Rectal smooth muscle tissue (tissue), 1 donor: ENCODE measurements at regions not wholly inside any gene's neighbourhood (a gene's known extent, or its start where the extent isn't known, plus 50 kb on each side); places are given as distances from the start of the nearest gene placed in this dataset.

Experiments
- H3K27ac ChIP-seq: one replicate; pipeline ENCODE4 v1.7.0; 2013; ENCODE audit warnings: low read depth, low read length, inconsistent platforms
- H3K27me3 ChIP-seq: one replicate; pipeline ENCODE4 v1.7.0; 2013; ENCODE audit warnings: low read length; ENCODE audit not compliant: control insufficient read depth, insufficient read depth
- H3K36me3 ChIP-seq: one replicate; pipeline ENCODE4 v1.7.0; 2013; ENCODE audit warnings: low read length; ENCODE audit not compliant: control insufficient read depth, insufficient read depth
- H3K4me1 ChIP-seq: one replicate; pipeline ENCODE4 v1.7.0; 2013; ENCODE audit warnings: low read length; ENCODE audit not compliant: control insufficient read depth, insufficient read depth
- H3K4me3 ChIP-seq: one replicate; pipeline ENCODE4 v1.7.0; 2013; ENCODE audit warnings: low read length
- H3K9ac ChIP-seq: one replicate; pipeline ENCODE4 v1.7.0; 2013; ENCODE audit warnings: low read length

DNA sequence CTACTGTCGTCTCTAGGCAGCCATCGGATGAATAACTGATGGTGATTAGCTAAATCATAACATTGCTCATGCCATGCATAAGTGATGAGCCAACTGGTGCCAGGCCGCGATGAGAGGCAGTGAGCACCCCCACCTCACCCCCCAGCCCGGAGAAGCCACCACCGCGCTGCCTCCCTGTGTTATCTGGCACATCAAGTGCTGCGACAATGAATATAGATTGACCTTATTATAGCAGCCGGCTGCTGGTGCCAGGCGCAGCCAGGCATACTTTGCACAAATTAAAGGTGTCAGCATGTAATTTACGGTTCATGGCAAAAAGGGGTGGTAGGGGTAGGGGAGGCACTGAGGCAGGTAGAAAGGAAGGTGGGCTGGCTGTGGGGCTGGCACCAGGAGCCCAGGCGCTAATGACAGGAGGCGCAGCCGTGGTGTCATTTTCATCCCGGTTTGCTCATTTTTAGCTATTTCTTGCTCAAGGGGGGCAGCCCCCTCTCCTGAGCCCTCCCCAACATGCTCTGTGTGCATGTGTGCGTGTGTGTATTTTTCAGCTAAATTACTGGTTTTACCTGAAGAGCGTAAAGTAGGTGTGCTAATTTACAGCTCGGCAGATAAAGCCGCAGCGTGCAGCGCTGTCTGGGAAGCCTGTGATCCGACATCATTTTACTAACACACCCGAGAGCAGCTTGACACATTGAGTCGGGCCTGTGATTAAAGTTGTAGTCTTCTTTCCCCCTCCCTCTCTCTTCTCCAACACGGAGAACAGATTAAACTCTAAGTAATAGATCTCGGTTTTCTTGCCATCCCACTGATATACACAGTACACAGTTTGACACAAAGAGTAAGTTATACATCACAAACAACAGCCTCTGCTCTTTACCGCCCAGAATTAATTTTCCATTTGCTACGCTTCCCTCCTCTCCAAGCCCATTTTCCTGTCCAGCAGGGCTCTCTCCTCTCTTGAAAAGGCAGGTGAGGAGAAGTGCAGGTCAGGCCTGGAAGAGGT, 212.3 kb downstream of the RPLP1 start:
- Histone ChIP-seq H3K27me3 (no peaks in the 10 kb centered on the region), H3K36me3 (no peaks in the 10 kb centered on the region), H3K27ac (no peak overlapping the region), H3K4me3 (no peak overlapping the region), H3K9ac (no peak overlapping the region), H3K4me1 (no peaks in the 10 kb centered on the region)

DNA sequence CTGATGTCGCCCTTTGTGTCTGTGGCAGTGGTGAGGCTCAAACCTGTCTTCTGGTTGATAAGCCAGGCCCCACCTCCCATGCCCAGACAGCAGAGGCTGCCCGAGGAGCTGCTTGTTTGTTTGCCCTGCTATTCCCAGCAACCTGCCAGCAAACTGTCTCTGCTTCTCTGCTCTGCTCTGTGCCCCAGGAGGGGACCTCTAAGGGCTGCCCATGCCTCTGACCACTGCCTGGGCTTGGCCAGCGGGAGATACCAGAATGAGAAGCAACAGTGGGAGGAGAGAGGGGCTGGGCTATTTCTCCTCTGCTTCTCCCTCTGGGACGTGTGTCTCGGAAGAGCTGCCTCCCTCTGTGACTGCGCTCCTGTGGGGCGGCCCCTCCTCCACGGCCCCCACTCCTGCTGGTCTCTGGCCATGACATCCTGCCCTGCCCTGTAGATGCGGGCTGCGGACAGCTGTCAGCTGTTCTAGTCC, 213.1 kb downstream of the RPLP1 start:
- Histone ChIP-seq H3K27me3 (no peaks in the 10 kb centered on the region), H3K36me3 (no peaks in the 10 kb centered on the region), H3K4me3 (no peak overlapping the region), H3K27ac (no peak overlapping the region), H3K9ac (no peak overlapping the region), H3K4me1 (no peaks in the 10 kb centered on the region)

DNA sequence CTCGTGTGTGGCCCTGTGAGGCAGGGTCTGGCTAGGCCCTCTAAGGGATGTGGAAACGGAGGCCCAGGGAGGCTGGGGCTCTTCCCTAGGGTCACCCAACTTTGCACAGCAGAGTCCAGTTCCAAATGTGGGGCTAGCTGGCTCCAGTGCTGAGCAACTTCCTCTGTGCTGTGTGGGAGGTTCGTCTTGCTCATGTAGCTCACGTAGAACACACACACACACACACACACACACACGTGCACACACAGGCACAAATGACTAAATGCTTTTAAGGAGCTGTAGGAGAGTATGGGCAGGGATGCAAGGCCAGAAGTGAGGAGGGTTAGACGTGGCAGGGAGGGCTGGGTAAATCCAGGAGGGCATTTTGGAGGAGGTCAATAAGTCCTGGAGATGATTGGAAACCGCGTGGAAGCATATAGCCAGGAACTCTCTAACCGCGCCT, 213.8 kb downstream of the RPLP1 start:
- Histone ChIP-seq H3K27me3 (no peaks in the 10 kb centered on the region), H3K36me3 (no peaks in the 10 kb centered on the region), H3K9ac (no peak overlapping the region), H3K4me1 (no peaks in the 10 kb centered on the region), H3K4me3 (no peak overlapping the region), H3K27ac (no peak overlapping the region)

DNA sequence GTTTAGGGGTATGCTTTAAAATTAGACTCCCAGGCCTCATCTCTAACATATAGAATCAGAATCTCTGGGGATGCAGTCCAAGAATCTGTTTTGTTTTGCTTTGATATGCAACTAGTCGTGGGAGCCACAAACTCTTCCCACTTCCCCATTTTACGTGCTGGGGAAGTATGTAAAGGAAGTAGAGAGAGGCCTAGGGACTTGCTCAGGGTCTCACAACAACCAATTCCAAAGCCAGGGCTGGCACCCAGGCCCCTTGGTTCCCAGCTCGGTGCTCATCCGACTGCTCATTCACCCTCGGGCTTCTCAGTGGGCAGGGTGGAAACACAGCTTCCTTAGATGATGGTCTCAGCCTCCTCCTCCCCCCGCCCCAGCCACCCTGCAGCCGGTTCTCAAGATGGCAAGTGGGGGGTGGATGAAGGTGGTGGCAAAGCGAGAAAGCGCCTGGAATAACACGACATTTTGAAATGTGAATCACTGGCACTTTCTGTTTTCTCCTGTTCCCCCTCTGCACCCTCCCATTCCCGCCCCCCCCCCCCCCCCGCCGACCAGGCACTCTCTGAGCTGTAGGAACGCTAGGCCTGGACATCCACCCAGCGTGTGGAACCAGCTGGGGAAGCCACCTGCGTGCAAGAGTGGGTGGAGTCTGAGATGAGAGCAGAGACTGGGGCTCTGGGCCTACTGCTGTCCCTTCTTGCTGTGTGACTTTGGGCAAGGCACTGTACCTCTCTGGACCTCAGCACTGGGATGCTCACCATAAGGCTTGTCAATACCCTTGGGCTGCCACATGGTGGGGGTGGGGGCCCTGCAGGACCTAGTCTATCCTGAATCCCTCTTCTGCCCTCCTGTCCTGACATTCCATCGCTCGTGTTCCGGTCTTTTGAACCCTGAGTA, 214.5 kb downstream of the RPLP1 start:
- H3K9ac ChIP-seq = no peak overlapping the region
- no peaks in the 10 kb centered on the region for H3K36me3 ChIP-seq
- H3K27me3 ChIP-seq = no peaks in the 10 kb centered on the region
- H3K27ac ChIP-seq = no peak overlapping the region
- no peak overlapping the region for H3K4me3 ChIP-seq
- no peaks in the 10 kb centered on the region for H3K4me1 ChIP-seq

DNA sequence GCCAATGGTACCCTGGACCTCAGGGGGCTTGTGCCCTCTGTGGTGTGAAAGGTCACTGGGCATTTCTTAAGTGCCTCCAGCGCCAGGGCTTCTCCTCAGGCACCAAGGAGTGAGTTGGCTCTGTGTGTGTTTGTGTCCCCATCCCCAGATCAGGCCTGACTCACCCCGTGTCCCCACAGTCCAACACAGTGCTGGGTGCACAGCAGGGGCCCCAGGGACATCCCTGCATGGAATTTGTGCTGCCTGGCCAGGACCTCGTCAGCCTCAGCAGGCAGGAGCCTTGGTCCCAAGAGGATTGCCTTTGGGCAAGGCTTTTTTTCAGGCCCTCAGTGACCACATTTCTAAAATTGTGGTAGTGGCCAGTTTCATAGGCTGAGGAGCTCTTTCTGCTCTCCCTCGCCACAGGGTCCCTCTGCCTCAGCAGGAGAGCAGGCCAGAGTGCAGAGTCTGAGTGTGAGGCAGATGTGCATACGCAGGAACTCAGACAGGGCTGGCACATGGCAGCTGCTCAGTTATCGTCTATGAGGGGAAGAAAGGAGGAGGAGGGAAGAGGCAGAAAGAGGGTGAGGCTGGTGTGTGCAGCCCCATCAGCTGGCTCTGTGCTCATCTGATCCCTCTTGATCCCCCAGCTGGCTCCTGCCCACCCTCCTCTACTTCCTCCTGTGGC, 215.6 kb downstream of the RPLP1 start:
- Histone ChIP-seq H3K4me3 (no peak overlapping the region), H3K9ac (no peak overlapping the region), H3K36me3 (no peaks in the 10 kb centered on the region), H3K27ac (no peak overlapping the region), H3K4me1 (no peaks in the 10 kb centered on the region), H3K27me3 (no peaks in the 10 kb centered on the region)

DNA sequence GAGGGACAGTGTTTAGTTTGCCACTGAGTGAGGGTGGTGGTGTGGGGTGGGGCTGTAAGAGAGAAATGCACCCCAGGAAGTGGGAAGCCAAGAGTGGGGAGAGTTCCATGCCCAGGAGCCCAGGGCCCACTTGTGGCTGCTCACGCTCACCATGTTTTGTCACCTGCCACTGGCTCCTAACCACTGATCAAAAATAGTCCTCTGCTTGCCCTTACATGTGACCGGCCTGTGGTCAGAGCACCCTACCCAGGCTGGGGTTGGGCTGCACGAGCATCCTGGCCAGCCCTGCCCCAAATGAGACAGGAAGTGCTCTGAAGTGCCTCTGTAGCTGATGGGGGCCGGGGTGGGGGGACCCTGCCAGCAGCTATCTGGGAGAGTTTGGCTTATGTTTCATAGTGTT, 216.3 kb downstream of the RPLP1 start:
- H3K27me3 ChIP-seq = no peaks in the 10 kb centered on the region
- no peak overlapping the region for H3K27ac ChIP-seq
- H3K36me3 ChIP-seq = no peaks in the 10 kb centered on the region
- no peak overlapping the region for H3K4me3 ChIP-seq
- no peak overlapping the region for H3K9ac ChIP-seq
- no peaks in the 10 kb centered on the region for H3K4me1 ChIP-seq

GRCh38 chr15:69669446-69669845, 216.8 kb downstream of the RPLP1 start:
- Histone ChIP-seq H3K27ac (no peak overlapping the region), H3K27me3 (no peaks in the 10 kb centered on the region), H3K9ac (no peak overlapping the region), H3K4me3 (no peak overlapping the region), H3K36me3 (no peaks in the 10 kb centered on the region), H3K4me1 (no peaks in the 10 kb centered on the region)

GRCh38 chr15:69673291-69673881, 220.8 kb downstream of the RPLP1 start:
- Histone ChIP-seq H3K27ac (no peak overlapping the region), H3K27me3 (no peaks in the 10 kb centered on the region), H3K36me3 (no peaks in the 10 kb centered on the region), H3K4me3 (no peak overlapping the region), H3K9ac (no peak overlapping the region), H3K4me1 (no peaks in the 10 kb centered on the region)

DNA sequence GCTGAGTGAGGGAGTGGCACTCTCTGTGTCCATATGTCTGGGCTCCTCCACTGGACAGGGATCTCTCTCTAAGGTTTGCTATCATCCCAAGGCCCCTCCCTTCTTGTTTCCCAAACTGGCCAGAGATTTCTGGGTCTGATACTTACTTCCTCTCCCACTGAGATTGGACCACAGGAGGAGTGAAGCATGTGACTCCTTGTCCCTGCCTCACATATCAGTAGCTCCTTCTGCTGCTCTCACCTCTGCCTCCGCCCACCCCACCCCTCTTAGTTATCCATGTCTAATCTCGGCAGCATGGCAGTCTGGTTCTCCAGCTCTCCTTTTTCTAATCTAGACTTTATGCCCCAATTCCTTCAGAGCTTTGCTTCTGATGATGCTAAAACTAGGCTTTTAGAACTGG, 223.1 kb downstream of the RPLP1 start:
- no peaks in the 10 kb centered on the region for H3K36me3 ChIP-seq
- no peak overlapping the region for H3K4me3 ChIP-seq
- no peaks in the 10 kb centered on the region for H3K27me3 ChIP-seq
- H3K4me1 ChIP-seq = no peaks in the 10 kb centered on the region
- H3K9ac ChIP-seq = no peak overlapping the region
- no peak overlapping the region for H3K27ac ChIP-seq

DNA sequence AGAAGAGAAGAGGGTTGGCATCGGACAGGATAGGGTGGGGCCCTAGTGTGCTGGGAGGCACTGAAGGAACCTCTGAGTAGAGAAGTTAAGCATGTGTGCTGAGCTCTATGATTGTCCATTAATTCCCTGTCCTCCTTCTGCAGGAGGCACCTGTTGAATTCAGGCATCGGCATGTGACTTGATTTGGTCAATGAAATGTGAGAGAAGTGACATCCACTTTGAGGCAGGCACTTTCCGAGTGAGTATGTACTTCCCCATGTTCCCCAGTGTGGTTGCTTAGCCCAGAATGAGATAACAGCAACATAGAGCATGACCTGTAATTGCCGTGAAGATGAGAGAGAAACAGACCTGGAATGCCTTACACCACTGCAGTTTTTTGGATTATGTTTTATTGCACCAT, 224.8 kb downstream of the RPLP1 start:
- Histone ChIP-seq H3K4me1 (no peaks in the 10 kb centered on the region), H3K27me3 (no peaks in the 10 kb centered on the region), H3K27ac (no peak overlapping the region), H3K36me3 (no peaks in the 10 kb centered on the region), H3K9ac (peak overlapping the region; percentile 22), H3K4me3 (no peak overlapping the region)

- no peaks in the 10 kb centered on the region for H3K27me3 ChIP-seq
- H3K36me3 ChIP-seq = no peaks in the 10 kb centered on the region
- no peak overlapping the region for H3K9ac ChIP-seq
- H3K4me3 ChIP-seq = no peak overlapping the region
- no peaks in the 10 kb centered on the region for H3K4me1 ChIP-seq
- H3K27ac ChIP-seq = no peak overlapping the region
Observed at GRCh38 chr15:69679623-69680228, 227.1 kb downstream of the RPLP1 start.
